ENCODE measurements at regions not wholly inside any gene's neighbourhood (a gene's known extent, or its start where the extent isn't known, plus 50 kb on each side); places are given as distances from the start of the nearest gene placed in this dataset.

DNA sequence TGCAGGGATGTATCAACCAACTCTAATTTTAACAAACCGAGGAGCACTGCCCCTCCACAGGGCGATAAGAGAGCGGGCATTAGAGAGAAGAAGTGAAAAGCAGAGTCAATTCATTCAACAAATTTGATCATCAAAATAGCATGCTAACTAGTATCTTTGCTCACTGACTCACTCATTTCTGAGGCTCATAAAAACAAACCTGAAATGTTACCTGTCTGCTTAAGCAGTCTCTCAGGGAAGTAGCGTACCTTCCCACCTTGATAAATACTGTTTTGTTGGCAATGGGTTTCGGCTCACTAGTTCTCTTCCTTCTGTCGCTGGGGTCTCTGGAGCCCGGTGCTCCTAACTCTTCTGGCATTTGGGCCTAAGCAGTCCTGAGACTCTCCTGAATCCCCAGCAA lies 248.8 kb downstream of the IRS1 start:
- TF ChIP-seq, protein P1, sequence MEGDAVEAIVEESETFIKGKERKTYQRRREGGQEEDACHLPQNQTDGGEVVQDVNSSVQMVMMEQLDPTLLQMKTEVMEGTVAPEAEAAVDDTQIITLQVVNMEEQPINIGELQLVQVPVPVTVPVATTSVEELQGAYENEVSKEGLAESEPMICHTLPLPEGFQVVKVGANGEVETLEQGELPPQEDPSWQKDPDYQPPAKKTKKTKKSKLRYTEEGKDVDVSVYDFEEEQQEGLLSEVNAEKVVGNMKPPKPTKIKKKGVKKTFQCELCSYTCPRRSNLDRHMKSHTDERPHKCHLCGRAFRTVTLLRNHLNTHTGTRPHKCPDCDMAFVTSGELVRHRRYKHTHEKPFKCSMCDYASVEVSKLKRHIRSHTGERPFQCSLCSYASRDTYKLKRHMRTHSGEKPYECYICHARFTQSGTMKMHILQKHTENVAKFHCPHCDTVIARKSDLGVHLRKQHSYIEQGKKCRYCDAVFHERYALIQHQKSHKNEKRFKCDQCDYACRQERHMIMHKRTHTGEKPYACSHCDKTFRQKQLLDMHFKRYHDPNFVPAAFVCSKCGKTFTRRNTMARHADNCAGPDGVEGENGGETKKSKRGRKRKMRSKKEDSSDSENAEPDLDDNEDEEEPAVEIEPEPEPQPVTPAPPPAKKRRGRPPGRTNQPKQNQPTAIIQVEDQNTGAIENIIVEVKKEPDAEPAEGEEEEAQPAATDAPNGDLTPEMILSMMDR (IDR thresholded peaks at IDR 0.05; ENCODE audit: low read depth, low read length, missing input control), result no peak
- no peak for TF ChIP-seq FOXA1 (IDR thresholded peaks at IDR 0.05)
- TF ChIP-seq, protein P2, sequence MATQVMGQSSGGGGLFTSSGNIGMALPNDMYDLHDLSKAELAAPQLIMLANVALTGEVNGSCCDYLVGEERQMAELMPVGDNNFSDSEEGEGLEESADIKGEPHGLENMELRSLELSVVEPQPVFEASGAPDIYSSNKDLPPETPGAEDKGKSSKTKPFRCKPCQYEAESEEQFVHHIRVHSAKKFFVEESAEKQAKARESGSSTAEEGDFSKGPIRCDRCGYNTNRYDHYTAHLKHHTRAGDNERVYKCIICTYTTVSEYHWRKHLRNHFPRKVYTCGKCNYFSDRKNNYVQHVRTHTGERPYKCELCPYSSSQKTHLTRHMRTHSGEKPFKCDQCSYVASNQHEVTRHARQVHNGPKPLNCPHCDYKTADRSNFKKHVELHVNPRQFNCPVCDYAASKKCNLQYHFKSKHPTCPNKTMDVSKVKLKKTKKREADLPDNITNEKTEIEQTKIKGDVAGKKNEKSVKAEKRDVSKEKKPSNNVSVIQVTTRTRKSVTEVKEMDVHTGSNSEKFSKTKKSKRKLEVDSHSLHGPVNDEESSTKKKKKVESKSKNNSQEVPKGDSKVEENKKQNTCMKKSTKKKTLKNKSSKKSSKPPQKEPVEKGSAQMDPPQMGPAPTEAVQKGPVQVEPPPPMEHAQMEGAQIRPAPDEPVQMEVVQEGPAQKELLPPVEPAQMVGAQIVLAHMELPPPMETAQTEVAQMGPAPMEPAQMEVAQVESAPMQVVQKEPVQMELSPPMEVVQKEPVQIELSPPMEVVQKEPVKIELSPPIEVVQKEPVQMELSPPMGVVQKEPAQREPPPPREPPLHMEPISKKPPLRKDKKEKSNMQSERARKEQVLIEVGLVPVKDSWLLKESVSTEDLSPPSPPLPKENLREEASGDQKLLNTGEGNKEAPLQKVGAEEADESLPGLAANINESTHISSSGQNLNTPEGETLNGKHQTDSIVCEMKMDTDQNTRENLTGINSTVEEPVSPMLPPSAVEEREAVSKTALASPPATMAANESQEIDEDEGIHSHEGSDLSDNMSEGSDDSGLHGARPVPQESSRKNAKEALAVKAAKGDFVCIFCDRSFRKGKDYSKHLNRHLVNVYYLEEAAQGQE (IDR thresholded peaks at IDR 0.05), result no peak
- no peak for TF ChIP-seq TAF1 (conservative IDR thresholded peaks at IDR 0.05)
- no peak for TF ChIP-seq JUND (IDR thresholded peaks at IDR 0.05)
- no peak for TF ChIP-seq RAD21 (IDR thresholded peaks at IDR 0.05)
- TF ChIP-seq HNF4A (conservative IDR thresholded peaks at IDR 0.05), result no peak
- TF ChIP-seq, protein P3, sequence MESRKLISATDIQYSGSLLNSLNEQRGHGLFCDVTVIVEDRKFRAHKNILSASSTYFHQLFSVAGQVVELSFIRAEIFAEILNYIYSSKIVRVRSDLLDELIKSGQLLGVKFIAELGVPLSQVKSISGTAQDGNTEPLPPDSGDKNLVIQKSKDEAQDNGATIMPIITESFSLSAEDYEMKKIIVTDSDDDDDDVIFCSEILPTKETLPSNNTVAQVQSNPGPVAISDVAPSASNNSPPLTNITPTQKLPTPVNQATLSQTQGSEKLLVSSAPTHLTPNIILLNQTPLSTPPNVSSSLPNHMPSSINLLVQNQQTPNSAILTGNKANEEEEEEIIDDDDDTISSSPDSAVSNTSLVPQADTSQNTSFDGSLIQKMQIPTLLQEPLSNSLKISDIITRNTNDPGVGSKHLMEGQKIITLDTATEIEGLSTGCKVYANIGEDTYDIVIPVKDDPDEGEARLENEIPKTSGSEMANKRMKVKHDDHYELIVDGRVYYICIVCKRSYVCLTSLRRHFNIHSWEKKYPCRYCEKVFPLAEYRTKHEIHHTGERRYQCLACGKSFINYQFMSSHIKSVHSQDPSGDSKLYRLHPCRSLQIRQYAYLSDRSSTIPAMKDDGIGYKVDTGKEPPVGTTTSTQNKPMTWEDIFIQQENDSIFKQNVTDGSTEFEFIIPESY (IDR thresholded peaks at IDR 0.05), result no peak
- TF ChIP-seq GABPA (IDR thresholded peaks at IDR 0.05 in 1 of 2, conservative IDR thresholded peaks at IDR 0.05 in 1 of 2), result no peak
- TF ChIP-seq, protein P4, sequence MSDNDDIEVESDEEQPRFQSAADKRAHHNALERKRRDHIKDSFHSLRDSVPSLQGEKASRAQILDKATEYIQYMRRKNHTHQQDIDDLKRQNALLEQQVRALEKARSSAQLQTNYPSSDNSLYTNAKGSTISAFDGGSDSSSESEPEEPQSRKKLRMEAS (IDR thresholded peaks at IDR 0.05), result no peak
- TF ChIP-seq YY1 (IDR thresholded peaks at IDR 0.05), result no peak
- no peak for TF ChIP-seq RXRA (IDR thresholded peaks at IDR 0.05)
- no peak for TF ChIP-seq SP1 (IDR thresholded peaks at IDR 0.05)
- TF ChIP-seq, protein P5, sequence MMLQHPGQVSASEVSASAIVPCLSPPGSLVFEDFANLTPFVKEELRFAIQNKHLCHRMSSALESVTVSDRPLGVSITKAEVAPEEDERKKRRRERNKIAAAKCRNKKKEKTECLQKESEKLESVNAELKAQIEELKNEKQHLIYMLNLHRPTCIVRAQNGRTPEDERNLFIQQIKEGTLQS (IDR thresholded peaks at IDR 0.05), result no peak

Data from liver (tissue), 3 donors.